Hepatocyte (in vitro differentiated cells): ENCODE measurements at regions not wholly inside any gene's neighbourhood (a gene's known extent, or its start where the extent isn't known, plus 50 kb on each side); places are given as distances from the start of the nearest gene placed in this dataset.
A peak's percentile ranks its signal among the peaks of the same experiment; 100 is the strongest.

ENCODE experiments used
- DNase-seq: peaks from one replicate; pipeline ENCODE4 v3.0.0-alpha.2; 2016; ENCODE audit warnings: low spot score
- H2AFZ ChIP-seq: fragments of 200-600 bp; sonication (generic); 2 replicates; pipeline ENCODE4 v1.6.0; 2016; ENCODE audit warnings: antibody characterized with exemption, mild to moderate bottlenecking
- H3K27ac ChIP-seq: fragments of 200-600 bp; sonication (generic); 2 replicates; pipeline ENCODE4 v1.5.1; 2016; ENCODE audit warnings: mild to moderate bottlenecking
- H3K27me3 ChIP-seq: fragments of 200-600 bp; sonication (generic); 2 replicates; pipeline ENCODE4 v1.6.1; 2016
- H3K36me3 ChIP-seq: fragments of 200-600 bp; sonication (generic); replicated peaks from 2 replicates; pipeline ENCODE4 v1.5.1; 2016; ENCODE audit warnings: low read depth; ENCODE audit not compliant: insufficient read depth
- H3K4me1 ChIP-seq: fragments of 200-600 bp; sonication (generic); 2 replicates; pipeline ENCODE4 v1.5.1; 2016; ENCODE audit warnings: mild to moderate bottlenecking, moderate library complexity; ENCODE audit not compliant: insufficient read depth
- H3K4me2 ChIP-seq: fragments of 200-600 bp; sonication (generic); 2 replicates; pipeline ENCODE4 v1.6.0; 2016
- H3K4me3 ChIP-seq: fragments of 200-600 bp; sonication (generic); 2 replicates; pipeline ENCODE4 v1.5.1; 2016; ENCODE audit warnings: mild to moderate bottlenecking
- H3K79me2 ChIP-seq: fragments of 200-600 bp; sonication (generic); 2 replicates; pipeline ENCODE4 v1.6.0; 2017; ENCODE audit warnings: mild to moderate bottlenecking
- H3K9me2 ChIP-seq: fragments of 200-600 bp; sonication (generic); replicated peaks from 2 replicates; pipeline ENCODE4 v1.6.0; 2017; ENCODE audit warnings: mild to moderate bottlenecking; ENCODE audit not compliant: insufficient read depth
- H3K9me3 ChIP-seq: fragments of 200-600 bp; sonication (generic); 2 replicates; pipeline ENCODE4 v1.5.1; 2016; ENCODE audit warnings: low read depth, mild to moderate bottlenecking
- H4K20me1 ChIP-seq: fragments of 200-600 bp; sonication (generic); 2 replicates; pipeline ENCODE4 v1.6.0; 2016; ENCODE audit warnings: mild to moderate bottlenecking; ENCODE audit not compliant: insufficient read depth, poor library complexity, severe bottlenecking
- EZH2 ChIP-seq: fragments of 200-600 bp; sonication (generic); IDR thresholded peaks from 2 replicates; pipeline ENCODE4 v1.6.1; 2016; ENCODE audit warnings: antibody characterized with exemption, mild to moderate bottlenecking, borderline replicate concordance
- EZH2phosphoT487 ChIP-seq: fragments of 200-600 bp; sonication (generic); IDR thresholded peaks from one replicate; pipeline ENCODE4 v1.6.1; 2018; ENCODE audit warnings: antibody characterized with exemption, mild to moderate bottlenecking, low read depth, moderate library complexity; ENCODE audit not compliant: unreplicated experiment, severe bottlenecking
- WGBS: methylation state at CpG from one replicate; pipeline ENCODE4 v1.1.6; 2016; ENCODE audit warnings: low lambda C conversion rate; ENCODE audit errors: missing lambda C conversion rate; 5-methylcytosine and 5-hydroxymethylcytosine counted together
- TF ChIP-seq, protein P1 (sequence below): fragments of 200-600 bp; sonication (generic); IDR thresholded peaks from 2 replicates; pipeline ENCODE4 v1.5.1; 2016; ENCODE audit warnings: antibody characterized with exemption, mild to moderate bottlenecking; ENCODE audit not compliant: poor library complexity

DNA sequence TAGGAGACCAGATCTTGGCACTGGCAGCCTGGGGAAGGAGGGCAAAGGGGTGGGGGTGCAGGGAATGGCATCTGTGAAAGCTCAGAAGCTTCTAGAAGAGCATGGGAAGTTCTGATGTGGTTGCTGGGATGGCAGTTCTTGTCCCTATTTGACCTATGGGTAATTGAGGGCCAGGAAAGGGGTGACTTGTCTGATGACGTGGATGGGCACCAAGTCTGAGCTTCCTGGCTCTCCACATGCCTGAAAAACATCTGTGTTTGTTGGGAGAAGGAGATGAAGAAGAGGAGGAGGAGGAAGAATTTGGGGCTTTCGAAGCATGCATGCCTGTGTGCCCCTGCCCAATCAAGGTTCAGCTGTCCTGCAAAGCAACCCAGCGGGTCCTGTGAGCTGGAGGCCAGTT is 158.8 kb downstream of the SMAD6 start:
- Histone ChIP-seq H2AFZ (no peak overlapping the region), H3K27me3 (no peaks in the 10 kb centered on the region), H4K20me1 (no peaks in the 10 kb centered on the region), H3K4me1 (no peaks in the 10 kb centered on the region), H3K4me3 (no peak overlapping the region), H3K9me2 (no peaks in the 10 kb centered on the region), H3K79me2 (no peaks in the 10 kb centered on the region), H3K9me3 (no peaks in the 10 kb centered on the region), H3K27ac (no peak overlapping the region), H3K36me3 (no peaks in the 10 kb centered on the region), H3K4me2 (no peak overlapping the region)
- 98% methylated on average over 3 of the region's 3 CpGs for WGBS
- TF ChIP-seq, protein P1, sequence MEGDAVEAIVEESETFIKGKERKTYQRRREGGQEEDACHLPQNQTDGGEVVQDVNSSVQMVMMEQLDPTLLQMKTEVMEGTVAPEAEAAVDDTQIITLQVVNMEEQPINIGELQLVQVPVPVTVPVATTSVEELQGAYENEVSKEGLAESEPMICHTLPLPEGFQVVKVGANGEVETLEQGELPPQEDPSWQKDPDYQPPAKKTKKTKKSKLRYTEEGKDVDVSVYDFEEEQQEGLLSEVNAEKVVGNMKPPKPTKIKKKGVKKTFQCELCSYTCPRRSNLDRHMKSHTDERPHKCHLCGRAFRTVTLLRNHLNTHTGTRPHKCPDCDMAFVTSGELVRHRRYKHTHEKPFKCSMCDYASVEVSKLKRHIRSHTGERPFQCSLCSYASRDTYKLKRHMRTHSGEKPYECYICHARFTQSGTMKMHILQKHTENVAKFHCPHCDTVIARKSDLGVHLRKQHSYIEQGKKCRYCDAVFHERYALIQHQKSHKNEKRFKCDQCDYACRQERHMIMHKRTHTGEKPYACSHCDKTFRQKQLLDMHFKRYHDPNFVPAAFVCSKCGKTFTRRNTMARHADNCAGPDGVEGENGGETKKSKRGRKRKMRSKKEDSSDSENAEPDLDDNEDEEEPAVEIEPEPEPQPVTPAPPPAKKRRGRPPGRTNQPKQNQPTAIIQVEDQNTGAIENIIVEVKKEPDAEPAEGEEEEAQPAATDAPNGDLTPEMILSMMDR = no peak
- no peak for TF ChIP-seq EZH2
- no peak for TF ChIP-seq EZH2phosphoT487
- DNase-seq = no peak

DNA sequence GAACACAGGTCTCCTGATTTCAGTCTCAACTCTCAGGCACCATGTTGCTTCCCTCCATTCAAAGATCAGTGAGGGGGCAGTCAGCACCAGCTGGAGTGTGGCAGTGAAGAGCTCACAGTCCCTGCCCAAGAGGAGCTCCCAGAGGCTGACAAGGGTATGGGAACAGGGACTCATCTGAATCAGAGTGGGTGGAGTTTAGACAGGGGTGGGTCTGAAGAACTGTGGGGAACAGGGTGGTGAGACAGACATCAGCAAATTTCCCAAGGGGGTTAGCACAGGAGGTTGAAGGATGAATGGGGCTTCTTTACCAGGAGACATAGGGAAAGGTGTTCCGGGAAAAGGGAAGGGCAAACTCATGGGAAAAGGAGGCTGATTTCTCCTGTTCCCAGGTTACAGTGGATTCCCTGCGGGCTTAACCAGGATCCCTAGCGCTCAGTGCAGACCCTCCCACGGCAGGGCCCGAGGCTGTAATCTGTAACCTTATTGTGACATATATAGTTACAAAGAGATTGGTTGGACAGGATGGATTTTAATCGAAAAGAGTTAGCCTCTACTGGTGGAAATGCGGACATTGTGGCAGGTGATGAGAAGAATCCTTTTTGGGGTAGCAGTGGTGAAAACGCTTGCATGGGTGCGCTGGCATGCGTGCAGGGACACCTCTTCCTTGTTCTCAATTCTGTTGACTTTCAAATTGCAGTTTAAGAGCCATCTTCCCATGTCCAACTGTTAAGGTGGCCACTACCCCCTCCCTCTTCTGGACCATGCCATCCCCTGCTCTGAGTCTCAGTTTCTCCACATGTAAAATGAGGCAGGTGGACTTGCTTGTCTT is 160.3 kb downstream of the SMAD6 start:
- Histone ChIP-seq H3K4me2 (no peak overlapping the region), H3K79me2 (no peaks in the 10 kb centered on the region), H3K4me3 (no peak overlapping the region), H3K4me1 (no peaks in the 10 kb centered on the region), H3K36me3 (no peaks in the 10 kb centered on the region), H3K9me2 (no peaks in the 10 kb centered on the region), H2AFZ (no peak overlapping the region), H3K27me3 (no peaks in the 10 kb centered on the region), H4K20me1 (no peaks in the 10 kb centered on the region), H3K9me3 (no peaks in the 10 kb centered on the region), H3K27ac (no peak overlapping the region)
- TF ChIP-seq EZH2 = no peak
- no peak for TF ChIP-seq EZH2phosphoT487
- TF ChIP-seq, protein P1 = no peak
- DNase-seq = no peak
- 88% methylated on average over 10 of the region's 10 CpGs for WGBS

DNA sequence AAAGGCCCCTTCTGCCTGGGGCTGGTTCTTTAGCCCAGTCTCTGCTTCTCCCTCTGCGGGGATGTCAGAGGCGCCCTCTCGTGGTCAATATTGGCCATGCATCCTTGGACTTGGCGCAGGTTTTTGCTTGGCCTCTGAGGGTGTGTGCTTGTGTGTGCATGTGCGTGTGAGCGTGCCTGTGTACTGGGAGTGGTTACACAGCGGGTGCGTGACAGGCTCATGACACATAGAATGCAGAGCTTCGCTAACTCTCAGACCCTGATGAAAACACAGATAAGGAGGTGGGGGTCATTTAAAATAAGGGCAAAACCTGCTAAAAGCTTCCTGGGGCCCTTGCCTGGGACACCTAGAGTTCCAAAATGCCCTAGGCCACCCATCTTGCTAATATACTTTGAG is 160.9 kb downstream of the SMAD6 start:
- no peak overlapping the region for H3K4me2 ChIP-seq
- H3K27ac ChIP-seq = no peak overlapping the region
- H4K20me1 ChIP-seq = no peaks in the 10 kb centered on the region
- peak; percentile 91 for DNase-seq
- no peaks in the 10 kb centered on the region for H3K36me3 ChIP-seq
- no peak for TF ChIP-seq EZH2
- TF ChIP-seq, protein P1 = peak; percentile 92
- no peak overlapping the region for H2AFZ ChIP-seq
- no peak overlapping the region for H3K4me3 ChIP-seq
- WGBS = 8% methylated on average over 9 of the region's 9 CpGs
- no peaks in the 10 kb centered on the region for H3K9me2 ChIP-seq
- no peaks in the 10 kb centered on the region for H3K9me3 ChIP-seq
- no peaks in the 10 kb centered on the region for H3K4me1 ChIP-seq
- H3K27me3 ChIP-seq = no peaks in the 10 kb centered on the region
- no peaks in the 10 kb centered on the region for H3K79me2 ChIP-seq
